Gastrocnemius medialis (tissue), 4 donors: ENCODE measurements at regions not wholly inside any gene's neighbourhood (a gene's known extent, or its start where the extent isn't known, plus 50 kb on each side); places are given as distances from the start of the nearest gene placed in this dataset.

Source experiments
- ATAC-seq, 2 donors: fragments of 150-250 bp; one replicate each; pipeline ENCODE4 v1.9.1; 2016
- DNase-seq, 2 donors: peaks; one replicate each; pipeline ENCODE4 v3.0.0-alpha.2; 2019
- H3K27ac ChIP-seq, 4 donors: fragments of 200-600 bp; sonication (generic); 1 replicate in 1 of 4; 2 replicates in 3 of 4; pipeline ENCODE4 v1.5.1; 2016 to 2018; ENCODE audit warnings: mild to moderate bottlenecking in 2 of 4, moderate library complexity in 1 of 4
- H3K27me3 ChIP-seq, 3 donors: fragments of 200-600 bp; sonication (generic) in 2 of 3; 1 replicate in 1 of 3; 2 replicates in 2 of 3; pipeline versions ENCODE4 v1.5.1 to v1.6.0; 2016 to 2019; ENCODE audit warnings: mild to moderate bottlenecking in 1 of 3, moderate library complexity in 1 of 3
- H3K36me3 ChIP-seq, 2 donors: fragments of 200-600 bp; sonication (generic) in 1 of 2; one replicate each; pipeline ENCODE4 v1.5.1; 2017 to 2018
- H3K4me1 ChIP-seq, 2 donors: fragments of 200-600 bp; sonication (generic) in 1 of 2; one replicate each; pipeline ENCODE4 v1.5.1; 2016 to 2017; ENCODE audit warnings: mild to moderate bottlenecking in 2 of 2
- H3K4me3 ChIP-seq, 4 donors: fragments of 200-600 bp; sonication (generic) in 3 of 4; 1 replicate in 1 of 4; 2 replicates in 3 of 4; pipeline ENCODE4 v1.5.1; 2016 to 2019; ENCODE audit warnings: mild to moderate bottlenecking in 2 of 4
- H3K9me3 ChIP-seq, 3 donors: fragments of 200-600 bp; sonication (generic) in 2 of 3; 1 replicate in 1 of 3; 2 replicates in 2 of 3; pipeline ENCODE4 v1.5.1; 2016 to 2019
- POLR2A ChIP-seq, 2 donors: fragments of 450-650 bp; IDR thresholded peaks; one replicate each; pipeline ENCODE4 v1.6.1; 2017; ENCODE audit warnings: antibody characterized with exemption in 2 of 2, mild to moderate bottlenecking in 2 of 2, moderate library complexity in 2 of 2
- in situ Hi-C, 4 donors: fragments of 200-750 bp; cut with MboI; loops; one replicate each; pipeline versions ENCODE4 v1.15.0 to v1.8.0; 2017; ENCODE audit warnings: low sequenced_read_pairs in 4 of 4
- intact Hi-C: fragments of 100-400 bp; cut with DNase I; formaldehyde crosslinking; loops from one replicate; pipeline ENCODE4 v1.15.1; 2023; ENCODE audit warnings: low total_unique reads
- TF ChIP-seq, protein P1 (sequence below), 5 experiments: fragments of 450-650 bp in 3 of 5; fragments of 200-600 bp in 2 of 5; sonication (generic) in 2 of 5; IDR thresholded peaks in 4 of 5; conservative IDR thresholded peaks in 1 of 5; 1 replicate in 4 of 5; 2 replicates in 1 of 5; pipeline ENCODE4 v1.5.1; 2016 to 2019; ENCODE audit warnings: antibody characterized with exemption in 5 of 5, mild to moderate bottlenecking in 3 of 5, moderate library complexity in 3 of 5

DNA sequence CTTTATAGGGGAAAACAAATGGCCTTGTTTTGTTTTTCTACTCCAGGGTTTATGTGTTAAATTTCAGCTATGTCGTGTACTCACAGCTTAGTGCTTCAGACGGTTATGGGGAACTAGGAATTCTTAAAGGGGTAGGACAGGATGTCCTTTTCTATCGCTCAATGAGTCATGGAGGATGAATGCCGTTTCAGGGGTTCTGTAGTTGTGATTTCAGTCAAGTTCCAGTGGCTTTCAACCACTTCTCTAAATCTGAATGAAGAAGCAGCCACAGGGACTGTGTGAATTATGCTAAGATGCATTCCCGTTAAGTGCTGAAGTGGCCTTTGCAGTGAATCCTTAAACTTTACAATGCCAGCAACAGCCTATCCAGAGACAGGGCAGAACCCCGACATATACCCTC lies 1231.7 kb upstream of the ZEB2 start:
- H3K4me3 ChIP-seq = peak overlapping the region in 1 of 4 donors; percentile 26
- no peaks in the 10 kb centered on the region for H3K36me3 ChIP-seq
- ATAC-seq (peak; percentile 56 to 63), DNase-seq (peak; percentile 9 to 17)
- no peaks in the 10 kb centered on the region for H3K9me3 ChIP-seq
- peak overlapping the region in 2 of 4 donors; percentile 16 to 55 for H3K27ac ChIP-seq
- TF ChIP-seq POLR2A (IDR thresholded peaks at IDR 0.05) = no peak
- TF ChIP-seq, protein P1, sequence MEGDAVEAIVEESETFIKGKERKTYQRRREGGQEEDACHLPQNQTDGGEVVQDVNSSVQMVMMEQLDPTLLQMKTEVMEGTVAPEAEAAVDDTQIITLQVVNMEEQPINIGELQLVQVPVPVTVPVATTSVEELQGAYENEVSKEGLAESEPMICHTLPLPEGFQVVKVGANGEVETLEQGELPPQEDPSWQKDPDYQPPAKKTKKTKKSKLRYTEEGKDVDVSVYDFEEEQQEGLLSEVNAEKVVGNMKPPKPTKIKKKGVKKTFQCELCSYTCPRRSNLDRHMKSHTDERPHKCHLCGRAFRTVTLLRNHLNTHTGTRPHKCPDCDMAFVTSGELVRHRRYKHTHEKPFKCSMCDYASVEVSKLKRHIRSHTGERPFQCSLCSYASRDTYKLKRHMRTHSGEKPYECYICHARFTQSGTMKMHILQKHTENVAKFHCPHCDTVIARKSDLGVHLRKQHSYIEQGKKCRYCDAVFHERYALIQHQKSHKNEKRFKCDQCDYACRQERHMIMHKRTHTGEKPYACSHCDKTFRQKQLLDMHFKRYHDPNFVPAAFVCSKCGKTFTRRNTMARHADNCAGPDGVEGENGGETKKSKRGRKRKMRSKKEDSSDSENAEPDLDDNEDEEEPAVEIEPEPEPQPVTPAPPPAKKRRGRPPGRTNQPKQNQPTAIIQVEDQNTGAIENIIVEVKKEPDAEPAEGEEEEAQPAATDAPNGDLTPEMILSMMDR (IDR thresholded peaks at IDR 0.05 in 4 of 5, conservative IDR thresholded peaks at IDR 0.05 in 1 of 5) = no peak
- intact Hi-C loops = no loop called here
- no peaks in the 10 kb centered on the region for H3K27me3 ChIP-seq
- peaks cover 0 to 11% of the 10 kb centered on the region in 2 donors for H3K4me1 ChIP-seq
- in situ Hi-C loops = no loop called here

DNA sequence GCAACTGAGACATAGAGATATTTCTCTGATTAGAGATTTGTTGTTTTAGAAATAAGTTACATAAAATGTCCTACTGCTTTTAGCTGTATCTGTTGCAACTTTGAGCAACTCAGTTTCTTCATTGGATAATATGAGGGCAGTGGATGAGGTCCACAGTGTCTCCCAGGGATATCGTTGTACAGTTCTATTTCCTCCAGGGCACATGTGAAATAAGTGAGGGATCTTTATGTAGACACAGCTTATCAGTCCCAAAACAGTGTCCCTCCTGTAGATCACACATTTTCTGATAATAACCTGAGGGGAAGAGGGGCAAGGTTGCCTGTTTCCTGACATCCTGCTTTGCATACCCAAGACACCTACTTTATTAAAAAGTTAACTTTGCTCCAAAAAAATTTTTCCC lies 1231.2 kb upstream of the ZEB2 start:
- ATAC-seq = no peak
- in situ Hi-C loops (no loop called here), intact Hi-C loops (no loop called here)
- Histone ChIP-seq H3K27me3 (no peaks in the 10 kb centered on the region), H3K27ac (peak overlapping the region in 2 of 4 donors; percentile 16 to 55), H3K4me3 (no peak overlapping the region), H3K9me3 (no peaks in the 10 kb centered on the region), H3K4me1 (peaks cover 0 to 11% of the 10 kb centered on the region in 2 donors), H3K36me3 (no peaks in the 10 kb centered on the region)
- TF ChIP-seq, protein P1 (IDR thresholded peaks at IDR 0.05 in 4 of 5, conservative IDR thresholded peaks at IDR 0.05 in 1 of 5) = no peak
- TF ChIP-seq POLR2A (IDR thresholded peaks at IDR 0.05) = no peak
- DNase-seq = no peak

DNA sequence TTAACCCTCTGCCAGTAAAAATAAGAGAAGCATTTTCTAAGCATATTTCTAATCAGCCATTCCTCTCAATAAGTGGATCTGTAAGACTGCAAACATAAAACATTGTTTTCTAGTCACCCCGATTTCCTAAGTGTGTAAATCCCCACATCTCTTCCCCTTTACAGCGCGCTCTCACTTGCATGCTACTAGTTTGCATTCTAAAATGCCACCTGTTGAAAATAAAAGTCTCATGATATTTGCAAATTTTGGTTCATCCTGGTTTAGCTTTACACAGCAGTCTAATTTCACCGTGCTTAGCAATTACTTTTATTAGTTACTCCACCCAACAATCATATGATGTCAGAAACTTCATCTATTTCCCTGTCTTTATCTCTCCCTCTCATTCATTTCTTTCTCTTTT lies 1230.7 kb upstream of the ZEB2 start:
- no peak overlapping the region for H3K27ac ChIP-seq
- intact Hi-C loops (no loop called here), in situ Hi-C loops (no loop called here)
- TF ChIP-seq, protein P1 (IDR thresholded peaks at IDR 0.05 in 4 of 5, conservative IDR thresholded peaks at IDR 0.05 in 1 of 5) = no peak
- TF ChIP-seq POLR2A (IDR thresholded peaks at IDR 0.05) = no peak
- peaks cover 0 to 11% of the 10 kb centered on the region in 2 donors for H3K4me1 ChIP-seq
- H3K4me3 ChIP-seq = no peak overlapping the region
- no peaks in the 10 kb centered on the region for H3K36me3 ChIP-seq
- no peaks in the 10 kb centered on the region for H3K9me3 ChIP-seq
- DNase-seq (no peak), ATAC-seq (no peak)
- no peaks in the 10 kb centered on the region for H3K27me3 ChIP-seq

DNA sequence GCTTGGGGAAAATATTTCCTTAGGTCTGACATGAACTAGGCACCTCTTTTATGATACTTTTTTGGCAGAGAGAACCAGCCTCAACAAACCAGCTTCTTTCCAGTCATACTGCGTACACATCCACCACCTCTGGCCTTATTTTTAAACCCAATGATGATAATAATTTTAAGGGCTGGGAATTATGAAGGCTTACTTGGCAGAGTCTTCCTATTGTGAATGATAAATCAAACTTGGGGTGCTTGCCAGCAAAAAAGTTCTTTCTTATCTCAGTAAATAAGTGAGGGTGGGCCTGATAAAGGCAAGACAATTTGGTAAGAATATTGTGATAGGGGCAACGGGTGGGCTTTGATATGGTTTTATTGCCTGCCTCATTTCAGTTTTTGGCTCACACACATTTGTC lies 1230.2 kb upstream of the ZEB2 start:
- Histone ChIP-seq H3K36me3 (no peaks in the 10 kb centered on the region), H3K4me1 (peaks cover 0 to 11% of the 10 kb centered on the region in 2 donors), H3K27me3 (no peaks in the 10 kb centered on the region), H3K9me3 (no peaks in the 10 kb centered on the region), H3K27ac (no peak overlapping the region), H3K4me3 (no peak overlapping the region)
- TF ChIP-seq POLR2A (IDR thresholded peaks at IDR 0.05) = no peak
- TF ChIP-seq, protein P1 (IDR thresholded peaks at IDR 0.05 in 4 of 5, conservative IDR thresholded peaks at IDR 0.05 in 1 of 5) = no peak
- DNase-seq = no peak
- ATAC-seq = no peak
- in situ Hi-C loops = no loop called here
- intact Hi-C loops = no loop called here

DNA sequence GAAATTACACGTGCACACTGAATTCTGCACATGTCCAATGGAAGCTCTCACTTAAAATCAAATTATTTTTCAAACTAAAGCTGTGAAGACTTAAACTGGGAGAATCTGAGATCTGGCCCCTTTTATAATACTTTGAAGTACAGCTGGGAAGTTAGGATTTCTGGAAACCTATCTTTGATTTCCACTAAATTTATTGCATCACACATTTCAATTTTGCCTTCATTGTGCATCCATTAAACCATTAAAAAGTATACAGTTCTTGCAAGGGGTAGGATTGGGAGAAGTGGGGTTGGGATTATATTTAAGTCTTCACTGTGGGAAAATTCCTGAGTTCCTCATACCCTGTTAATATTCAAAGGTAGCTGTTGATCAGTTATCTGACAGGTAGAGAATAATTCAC lies 1229.6 kb upstream of the ZEB2 start:
- DNase-seq (no peak), ATAC-seq (no peak)
- no peaks in the 10 kb centered on the region for H3K9me3 ChIP-seq
- in situ Hi-C loops (no loop called here), intact Hi-C loops (no loop called here)
- TF ChIP-seq POLR2A (IDR thresholded peaks at IDR 0.05) = no peak
- TF ChIP-seq, protein P1 (IDR thresholded peaks at IDR 0.05 in 4 of 5, conservative IDR thresholded peaks at IDR 0.05 in 1 of 5) = no peak
- H3K4me3 ChIP-seq = no peak overlapping the region
- no peaks in the 10 kb centered on the region for H3K27me3 ChIP-seq
- H3K36me3 ChIP-seq = no peaks in the 10 kb centered on the region
- no peak overlapping the region for H3K27ac ChIP-seq
- H3K4me1 ChIP-seq = peaks cover 0 to 11% of the 10 kb centered on the region in 2 donors
